Gastroesophageal sphincter (tissue), 4 donors: ENCODE measurements at regions not wholly inside any gene's neighbourhood (a gene's known extent, or its start where the extent isn't known, plus 50 kb on each side); places are given as distances from the start of the nearest gene placed in this dataset.

ENCODE experiments used
- ATAC-seq: fragments of 150-250 bp; one replicate; pipeline ENCODE4 v1.9.1; 2016; ENCODE audit warnings: mild to moderate bottlenecking, moderate library complexity
- H3K27ac ChIP-seq, 4 donors: fragments of 200-600 bp; sonication (generic) in 3 of 4; 1 replicate in 3 of 4; 2 replicates in 1 of 4; pipeline ENCODE4 v1.5.1; 2016 to 2019
- H3K27me3 ChIP-seq: fragments of 200-600 bp; sonication (generic); one replicate; pipeline ENCODE4 v1.5.1; 2019
- H3K36me3 ChIP-seq, 2 donors: fragments of 200-600 bp; sonication (generic); one replicate each; pipeline ENCODE4 v1.5.1; 2019; ENCODE audit warnings: control low read depth in 1 of 2
- H3K4me1 ChIP-seq, 3 donors: fragments of 200-600 bp; sonication (generic); 1 replicate in 2 of 3; 2 replicates in 1 of 3; pipeline ENCODE4 v1.5.1; 2016 to 2019; ENCODE audit warnings: control low read depth in 2 of 3
- H3K4me3 ChIP-seq, 2 donors: fragments of 200-600 bp; sonication (generic); one replicate each; pipeline ENCODE4 v1.5.1; 2019; ENCODE audit warnings: mild to moderate bottlenecking in 1 of 2, moderate library complexity in 1 of 2
- H3K9me3 ChIP-seq, 3 donors: fragments of 200-600 bp; sonication (generic); one replicate each; pipeline ENCODE4 v1.5.1; 2017 to 2019; ENCODE audit warnings: control low read depth in 2 of 3
- CTCF ChIP-seq, 4 experiments: fragments of 200-600 bp in 2 of 4; fragments of 450-650 bp in 2 of 4; sonication (generic) in 1 of 4; IDR thresholded peaks; one replicate each; pipeline ENCODE4 v1.5.1; 2017 to 2019; ENCODE audit warnings: antibody characterized with exemption in 4 of 4, mild to moderate bottlenecking in 2 of 4, moderate library complexity in 2 of 4
- EP300 ChIP-seq: sonication (generic); formaldehyde crosslinking; IDR thresholded peaks from one replicate; pipeline ENCODE4 v1.6.1; 2017; ENCODE audit warnings: antibody characterized with exemption, mild to moderate bottlenecking
- POLR2A ChIP-seq, 2 donors: fragments of 450-650 bp; IDR thresholded peaks; one replicate each; pipeline ENCODE4 v1.6.1; 2017; ENCODE audit warnings: antibody characterized with exemption in 2 of 2, mild to moderate bottlenecking in 2 of 2, moderate library complexity in 1 of 2
- POLR2AphosphoS5 ChIP-seq: sonication (generic); formaldehyde crosslinking; IDR thresholded peaks from one replicate; pipeline ENCODE4 v1.6.1; 2017; ENCODE audit warnings: antibody characterized with exemption
- WGBS, 2 donors: methylation state at CpG; one replicate each; pipeline ENCODE4 v1.1.5; 2018; ENCODE audit warnings: low coverage in 1 of 2; 5-methylcytosine and 5-hydroxymethylcytosine counted together

DNA sequence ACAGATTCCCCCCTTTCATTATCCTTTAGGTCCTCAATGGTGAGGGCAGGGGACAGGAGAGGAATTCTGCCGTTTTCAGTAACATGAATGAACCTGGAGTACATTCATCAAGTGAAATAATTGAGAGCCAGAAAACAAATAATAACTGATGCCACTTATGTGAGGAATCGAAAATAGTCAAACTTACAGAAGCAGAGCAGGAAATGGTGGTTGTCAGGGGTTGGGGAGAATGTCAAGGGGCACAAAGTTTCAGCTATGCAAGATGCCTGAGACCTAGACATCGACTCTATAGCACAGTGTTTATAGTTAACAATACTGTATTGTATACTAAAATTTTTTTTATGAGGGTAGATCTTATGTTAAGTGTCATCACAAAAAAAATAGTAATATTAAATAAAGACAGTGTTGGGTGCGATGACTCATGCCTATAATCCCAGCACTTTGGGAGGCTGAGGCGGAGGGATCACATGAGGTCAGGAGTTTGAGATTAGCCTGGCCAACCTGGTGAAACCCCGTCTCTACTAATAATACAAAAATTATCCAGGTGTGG is 1219.8 kb downstream of the GATA3 start:
- H3K27ac ChIP-seq, result no peak overlapping the region
- no peak overlapping the region for H3K4me3 ChIP-seq
- H3K4me1 ChIP-seq, result no peaks in the 10 kb centered on the region
- no peak for ATAC-seq
- no peaks in the 10 kb centered on the region for H3K9me3 ChIP-seq
- TF ChIP-seq POLR2AphosphoS5, result no peak
- peaks cover 14% of the 10 kb centered on the region for H3K27me3 ChIP-seq
- H3K36me3 ChIP-seq, result no peaks in the 10 kb centered on the region
- 67 to 69% methylated on average over 6 of the region's 6 CpGs for WGBS, 2 donors

DNA sequence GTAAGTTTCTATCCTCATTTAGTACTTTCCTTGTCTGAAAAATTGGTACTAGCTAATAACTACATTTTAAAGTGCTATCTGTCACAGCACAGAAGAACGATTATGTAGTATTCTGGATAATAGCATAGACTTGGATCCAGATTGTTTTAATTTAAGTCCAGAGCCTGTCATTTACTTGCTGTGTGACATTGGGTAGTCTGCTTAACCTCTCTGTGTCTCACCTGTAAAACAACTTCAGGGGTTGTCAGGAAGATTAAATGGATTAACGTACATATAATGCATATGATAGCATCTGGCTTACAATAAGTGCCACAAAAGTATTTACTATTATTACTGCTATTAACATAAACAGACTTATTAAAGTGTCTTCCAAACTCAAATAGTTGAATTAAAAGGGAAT is 1221.4 kb downstream of the GATA3 start:
- WGBS, 2 donors, result 20 to 25% methylated on average over 2 of the region's 2 CpGs
- ATAC-seq, result no peak
- H3K9me3 ChIP-seq, result no peaks in the 10 kb centered on the region
- no peaks in the 10 kb centered on the region for H3K36me3 ChIP-seq
- H3K4me3 ChIP-seq, result no peak overlapping the region
- no peak overlapping the region for H3K27ac ChIP-seq
- H3K27me3 ChIP-seq, result peaks cover 9% of the 10 kb centered on the region
- H3K4me1 ChIP-seq, result no peaks in the 10 kb centered on the region
- TF ChIP-seq CTCF (IDR thresholded peaks at IDR 0.05) (no peak), EP300 (no peak), POLR2AphosphoS5 (no peak), POLR2A (IDR thresholded peaks at IDR 0.05) (no peak)

GRCh38 chr10:9285690-9286089 is 1231.2 kb downstream of the GATA3 start:
- ATAC-seq, result no peak
- Histone ChIP-seq H3K27me3 (peaks cover 4% of the 10 kb centered on the region), H3K4me1 (no peaks in the 10 kb centered on the region), H3K36me3 (no peaks in the 10 kb centered on the region), H3K9me3 (no peaks in the 10 kb centered on the region), H3K27ac (no peak overlapping the region), H3K4me3 (no peak overlapping the region)
- TF ChIP-seq POLR2AphosphoS5, result no peak
- TF ChIP-seq CTCF (IDR thresholded peaks at IDR 0.05), result no peak
- no peak for TF ChIP-seq EP300
- no peak for TF ChIP-seq POLR2A (IDR thresholded peaks at IDR 0.05)
- WGBS, 2 donors, result 62 to 100% methylated on average over 1 to 7 of the region's 7 CpGs

GRCh38 chr10:9289811-9290210 is 1235.3 kb downstream of the GATA3 start:
- no peak for ATAC-seq
- 83 to 100% methylated on average over 1 of the region's 1 CpG for WGBS, 2 donors
- H3K9me3 ChIP-seq, result no peaks in the 10 kb centered on the region

DNA sequence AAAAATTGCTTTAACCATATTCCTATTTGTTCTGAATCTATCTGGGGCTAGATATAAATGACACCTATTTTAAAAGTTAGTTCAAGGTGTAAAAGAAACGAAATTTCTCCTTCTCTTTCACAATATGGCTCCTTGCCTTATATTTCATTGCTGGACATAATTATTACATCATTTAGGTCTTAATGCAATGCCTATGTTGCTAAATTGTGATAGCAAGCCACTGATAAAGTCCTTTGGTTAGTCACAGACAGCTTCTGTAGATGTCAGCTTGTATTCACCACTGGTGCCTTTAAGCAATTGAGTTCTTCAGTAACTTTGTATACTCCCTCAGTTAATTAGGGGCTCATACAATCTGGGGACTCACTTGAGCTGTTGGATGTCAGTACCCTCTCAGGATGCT is 1236.6 kb downstream of the GATA3 start:
- 67% methylated on average over 1 of the region's 1 CpG; no CpG with 5 or more reads in 1 of the 2 donors for WGBS, 2 donors
- Histone ChIP-seq H3K36me3 (no peaks in the 10 kb centered on the region), H3K4me3 (no peak overlapping the region), H3K27me3 (peaks cover 4% of the 10 kb centered on the region), H3K4me1 (no peaks in the 10 kb centered on the region), H3K9me3 (no peaks in the 10 kb centered on the region), H3K27ac (no peak overlapping the region)
- TF ChIP-seq EP300 (no peak), POLR2AphosphoS5 (no peak), POLR2A (IDR thresholded peaks at IDR 0.05) (no peak), CTCF (IDR thresholded peaks at IDR 0.05) (no peak)
- no peak for ATAC-seq

More at GRCh38 chr10:9289811-9290210, 1235.3 kb downstream of the GATA3 start:
- no peak for TF ChIP-seq POLR2A (IDR thresholded peaks at IDR 0.05)
- TF ChIP-seq CTCF (IDR thresholded peaks at IDR 0.05), result no peak
- no peak for TF ChIP-seq EP300
- TF ChIP-seq POLR2AphosphoS5, result no peak
- no peaks in the 10 kb centered on the region for H3K36me3 ChIP-seq
- peaks cover 4% of the 10 kb centered on the region for H3K27me3 ChIP-seq
- H3K4me3 ChIP-seq, result no peak overlapping the region
- H3K27ac ChIP-seq, result no peak overlapping the region
- H3K4me1 ChIP-seq, result no peaks in the 10 kb centered on the region
